Activated gamma-delta T cell (primary cell): ENCODE measurements at regions not wholly inside any gene's neighbourhood (a gene's known extent, or its start where the extent isn't known, plus 50 kb on each side); places are given as distances from the start of the nearest gene placed in this dataset.
"Not testable (repeated sequence)": the region's sequence is repeated elsewhere in the genome, so short reads cannot be mapped to it uniquely, and the experiment has no call there.

Source experiments
- DNase-seq: peaks from one replicate; lab custom pipeline; 2025; lab: John Stamatoyannopoulos, UW

DNA sequence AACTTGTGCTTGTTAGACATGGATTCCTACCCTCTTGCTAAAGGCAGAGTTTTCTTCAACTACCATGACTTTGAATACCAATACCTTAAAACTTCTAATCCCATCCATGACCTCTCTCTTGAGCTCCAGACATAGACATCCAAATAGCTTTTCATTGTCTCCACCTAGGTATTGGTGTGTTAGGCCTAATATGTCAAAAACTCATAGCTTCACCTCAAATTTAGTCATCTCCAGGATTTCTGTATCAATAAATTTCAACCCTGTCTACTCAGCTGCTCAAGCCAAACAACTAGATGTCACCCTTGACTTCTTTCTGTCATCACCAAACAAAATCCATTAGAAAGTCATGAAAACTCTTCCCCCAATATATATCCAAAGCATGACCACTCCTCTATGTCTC is 617.7 kb upstream of the GRIA3 start:
- no peak for DNase-seq

DNA sequence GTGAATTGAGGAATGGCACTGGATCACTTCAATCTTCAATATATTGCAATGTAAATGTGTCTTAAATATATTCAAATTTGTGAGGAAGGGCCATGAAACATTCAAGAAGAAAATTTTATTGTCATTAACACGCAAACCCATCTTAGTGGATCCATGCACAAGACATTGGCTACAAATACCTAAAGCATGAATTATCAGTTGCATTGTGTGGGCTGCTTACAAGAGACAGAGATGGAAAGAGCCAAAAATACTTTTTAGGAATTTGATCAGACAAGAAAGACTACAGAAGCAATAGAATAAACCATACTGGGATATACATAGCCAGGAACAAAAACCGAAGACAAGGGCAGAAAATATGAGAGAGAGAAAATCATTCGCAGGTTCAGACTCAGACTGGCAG is 616.2 kb upstream of the GRIA3 start:
- no peak for DNase-seq

DNA sequence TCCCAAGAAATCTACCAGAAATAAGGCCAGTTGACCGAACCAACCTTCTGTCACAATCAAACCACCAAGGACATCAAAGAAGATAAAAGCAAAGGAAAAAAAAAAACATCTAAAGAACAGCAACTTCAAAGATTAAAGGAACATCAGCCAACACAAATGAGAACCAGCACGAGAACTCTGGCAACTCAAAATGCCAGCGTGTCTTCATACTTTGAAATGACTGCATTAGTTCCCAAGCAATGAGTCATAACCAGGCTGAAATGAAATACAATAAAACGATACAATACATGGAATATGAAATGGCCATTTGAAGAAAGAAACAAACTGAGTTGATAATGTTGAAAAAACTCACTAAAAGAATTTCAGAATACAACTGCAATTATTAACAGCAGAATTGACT is 611.6 kb upstream of the GRIA3 start:
- no peak for DNase-seq

DNA sequence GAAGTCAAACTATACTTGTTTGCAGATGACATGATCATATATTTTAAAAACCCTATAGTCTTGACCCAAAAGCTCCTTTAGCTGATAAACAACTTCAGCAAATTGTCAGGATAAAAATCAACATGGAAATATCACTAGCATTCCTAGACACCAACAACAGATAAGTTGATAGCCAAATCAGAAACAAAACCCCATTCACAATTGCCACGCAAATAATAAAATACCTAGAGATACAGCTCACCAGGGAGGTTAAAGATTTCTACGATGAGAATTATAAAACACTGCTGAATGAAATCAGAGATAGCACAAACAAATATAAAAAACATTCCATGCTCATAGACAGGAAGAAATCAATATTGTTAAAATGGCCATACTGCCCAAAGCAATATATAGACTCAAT is 605.0 kb upstream of the GRIA3 start:
- DNase-seq: no peak

DNA sequence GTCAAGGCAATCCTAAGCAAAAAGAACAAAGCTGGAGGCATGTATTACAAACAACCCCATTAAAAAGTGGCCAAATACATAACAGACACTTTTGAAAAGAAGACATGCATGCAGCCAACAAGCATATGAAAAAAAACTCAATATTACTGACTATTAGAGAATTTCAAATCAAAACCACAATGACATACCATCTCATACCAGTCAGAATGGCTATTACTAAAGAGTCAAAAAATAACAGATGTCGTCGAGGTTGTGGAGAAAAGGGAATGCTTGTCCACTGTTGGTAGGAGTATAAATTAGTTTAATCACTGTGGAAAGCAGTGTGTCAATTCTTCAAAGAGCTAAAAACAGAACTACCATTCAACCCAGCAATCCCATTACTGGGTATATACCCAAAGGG is 604.6 kb upstream of the GRIA3 start:
- no peak for DNase-seq

DNA sequence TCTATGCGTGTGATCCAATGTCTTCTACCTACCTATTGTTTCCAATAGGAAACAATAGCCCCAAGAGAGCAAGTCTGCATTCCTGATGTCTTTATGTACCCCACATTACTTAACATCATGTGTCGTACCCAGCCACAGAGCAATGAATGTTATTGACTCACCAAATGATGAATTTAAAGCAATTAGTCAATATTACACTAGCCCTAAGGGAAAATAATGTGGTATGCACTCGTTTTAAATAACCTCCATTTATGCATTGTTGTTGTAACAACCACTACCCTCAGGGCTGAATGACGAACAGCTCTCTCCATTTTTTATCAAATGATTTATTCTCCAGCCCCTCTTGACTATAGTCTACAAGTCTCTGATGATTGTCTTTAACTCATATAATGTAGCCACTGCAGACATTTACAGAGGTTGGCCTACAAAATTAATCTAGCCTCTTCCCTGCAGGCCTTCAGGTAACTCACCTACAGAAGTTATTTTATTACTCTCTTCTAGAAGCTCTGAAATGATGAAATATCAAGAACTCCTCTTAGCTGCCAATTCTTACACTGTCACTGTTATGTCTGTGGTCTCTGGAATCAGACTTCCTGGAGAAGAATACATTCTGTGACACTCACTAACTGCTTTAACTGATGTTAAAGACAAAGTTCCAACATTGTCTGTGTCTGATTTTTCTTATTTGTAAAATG is 601.7 kb upstream of the GRIA3 start:
- no peak for DNase-seq

DNA sequence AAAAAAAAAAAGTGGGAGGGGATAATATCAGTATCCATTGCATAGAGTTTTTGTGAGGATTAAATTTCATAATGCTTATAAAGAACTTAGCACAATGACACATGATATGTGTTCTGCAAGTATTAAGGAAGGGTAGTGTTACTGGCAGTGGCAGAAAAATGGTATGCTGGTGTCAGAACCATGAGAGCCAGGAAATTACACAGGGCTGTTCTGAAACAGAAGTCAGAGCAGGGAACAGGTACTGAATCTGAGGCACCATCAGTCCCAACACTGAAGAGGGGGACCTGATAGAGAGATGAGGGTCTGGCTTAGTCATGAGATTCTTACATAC is 601.1 kb upstream of the GRIA3 start:
- DNase-seq: no peak

DNA sequence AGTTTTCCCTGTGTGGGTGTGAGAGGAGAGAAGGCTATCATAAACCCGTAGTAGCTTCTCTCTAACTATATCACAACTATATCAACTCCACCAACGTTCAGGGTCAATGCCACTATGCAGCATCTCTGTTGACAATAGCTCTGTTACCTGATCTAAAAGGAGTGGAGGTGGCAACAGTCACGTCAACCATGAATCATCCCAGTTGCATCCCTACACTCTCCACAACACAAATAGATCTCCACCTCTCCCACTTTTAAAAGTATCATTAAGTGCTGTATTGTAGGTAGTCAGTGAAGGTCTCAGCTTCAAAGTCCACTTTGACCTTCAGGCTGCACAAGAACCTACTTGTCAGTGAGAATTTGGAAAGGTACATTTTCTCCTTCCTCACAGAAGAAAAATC is 600.5 kb upstream of the GRIA3 start:
- no peak for DNase-seq

DNA sequence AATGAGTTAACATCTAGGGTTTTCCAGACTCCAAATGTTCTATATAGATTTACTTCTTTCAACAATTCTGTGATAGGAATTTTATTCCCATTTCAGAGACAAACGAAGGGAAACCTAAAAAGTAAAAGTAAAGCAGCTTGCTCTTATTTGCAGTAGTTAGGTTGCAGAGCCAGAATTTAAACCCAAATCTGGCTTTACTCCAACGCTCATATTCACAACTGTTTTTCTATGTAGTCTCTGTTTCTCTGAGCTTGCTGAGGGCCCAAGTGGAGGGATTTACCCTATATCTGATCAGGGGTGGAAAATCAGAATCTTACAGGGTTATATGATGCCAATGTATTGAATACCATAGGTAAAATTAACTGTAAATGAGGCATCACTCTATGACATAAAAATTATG is 599.1 kb upstream of the GRIA3 start:
- DNase-seq: no peak

DNA sequence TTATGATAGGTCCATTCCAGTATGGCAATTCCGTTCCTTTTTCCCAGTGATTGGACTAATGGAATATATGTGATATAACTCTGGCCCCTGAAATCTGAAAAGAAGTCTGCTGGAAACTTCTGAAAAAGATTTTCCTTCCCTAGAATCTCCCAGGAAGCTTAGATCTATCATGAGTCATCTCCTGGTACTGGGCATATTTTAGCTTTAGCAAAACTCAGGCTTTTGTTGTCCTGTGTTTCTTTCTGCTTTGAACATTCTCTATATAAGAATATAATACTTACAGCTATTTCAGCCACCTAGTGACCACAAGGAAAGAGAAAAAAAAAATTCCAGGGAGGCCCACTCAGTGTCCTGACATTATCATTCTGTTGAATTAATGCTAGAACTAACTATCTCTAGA is 597.2 kb upstream of the GRIA3 start:
- no peak for DNase-seq

DNA sequence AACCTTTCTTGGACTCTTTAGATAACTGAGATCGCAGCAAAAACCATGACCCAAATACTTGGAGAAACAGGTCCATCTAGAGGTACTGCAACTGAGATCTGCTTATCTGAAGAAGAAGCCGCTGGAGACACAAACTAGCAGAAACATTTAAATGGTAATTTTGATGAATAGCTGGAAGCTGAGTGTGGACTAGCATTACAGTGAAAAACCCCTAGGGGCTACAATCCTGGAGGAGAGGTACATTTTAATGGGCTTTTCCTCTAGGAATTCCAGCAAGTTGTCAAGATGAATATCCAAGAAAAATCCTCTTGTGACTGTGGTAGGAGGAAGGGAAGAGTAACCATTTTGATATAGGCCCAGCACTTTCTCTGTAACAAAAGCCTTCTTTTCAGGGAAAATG is 592.5 kb upstream of the GRIA3 start:
- no peak for DNase-seq

DNA sequence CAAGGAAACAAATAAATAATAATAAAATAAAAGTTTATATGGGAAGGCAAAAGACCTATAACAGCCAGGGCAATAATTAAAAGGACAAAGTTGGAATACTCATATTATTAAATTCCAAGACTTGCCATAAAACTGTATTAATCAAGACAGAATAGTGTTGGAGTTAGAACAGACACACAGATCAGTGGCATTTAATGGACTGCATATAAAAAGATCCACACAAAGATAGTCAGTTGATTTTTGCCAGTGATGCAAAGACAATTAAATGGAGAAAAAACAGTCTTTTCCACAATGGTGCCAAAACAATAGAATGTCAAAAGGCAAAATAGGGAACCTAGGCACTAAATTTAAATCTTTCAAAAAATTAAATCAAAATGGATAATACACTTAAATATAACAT is 587.1 kb upstream of the GRIA3 start:
- no peak for DNase-seq

DNA sequence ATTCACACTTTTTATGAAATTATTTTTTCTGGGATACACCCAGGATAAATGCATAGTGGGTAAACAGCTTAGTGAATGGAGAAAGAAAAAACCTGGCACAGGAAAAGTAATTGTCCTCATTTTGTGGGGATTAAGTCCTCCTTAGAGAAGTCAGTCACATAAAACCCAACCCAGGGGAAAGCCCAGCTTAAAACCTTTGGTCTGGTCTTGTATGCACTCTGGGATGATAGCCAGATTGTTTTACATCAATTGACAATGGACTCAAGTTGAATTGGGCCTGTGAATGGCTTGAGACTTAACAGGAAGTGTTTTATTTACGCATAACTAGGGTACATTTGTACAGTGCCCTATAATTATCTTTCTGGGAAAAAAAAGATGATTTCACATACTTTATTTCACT is 561.3 kb upstream of the GRIA3 start:
- no peak for DNase-seq

DNA sequence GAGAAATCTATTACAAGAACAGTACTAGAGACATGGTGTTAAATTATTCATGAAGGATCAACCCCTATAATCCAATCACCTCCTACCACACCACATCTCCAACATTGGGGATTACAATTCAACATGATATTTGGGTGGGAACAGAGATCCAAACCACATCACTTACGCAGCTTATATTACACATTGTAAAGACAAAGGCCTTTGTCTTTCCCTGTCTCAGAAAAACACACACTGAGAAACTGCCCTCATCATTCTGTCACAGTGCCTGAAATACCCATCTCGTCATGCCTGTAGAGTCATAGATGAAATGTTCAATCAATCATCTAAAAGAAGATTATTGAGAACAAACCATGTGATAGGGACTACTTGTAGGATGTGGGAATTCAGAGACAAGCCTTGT is 558.8 kb upstream of the GRIA3 start:
- no peak for DNase-seq

DNA sequence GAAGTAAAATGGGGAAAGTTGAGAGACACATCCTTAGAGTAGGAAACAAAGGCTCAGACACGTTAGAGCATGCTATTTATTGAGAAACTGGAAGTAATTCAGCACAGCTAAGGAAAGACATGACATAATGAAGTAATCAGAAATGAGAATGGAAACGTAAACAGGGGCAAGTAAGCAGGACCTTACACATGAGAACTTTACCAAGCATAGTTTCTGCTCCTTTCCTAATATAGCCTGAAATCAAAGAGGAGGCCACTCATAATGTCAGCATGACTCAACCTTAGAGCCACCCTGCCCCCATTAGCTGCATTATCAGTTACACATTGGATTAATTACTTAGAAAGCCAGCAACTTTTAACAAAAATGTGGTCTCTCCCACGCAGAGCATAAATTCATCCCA is 558.3 kb upstream of the GRIA3 start:
- no peak for DNase-seq

DNA sequence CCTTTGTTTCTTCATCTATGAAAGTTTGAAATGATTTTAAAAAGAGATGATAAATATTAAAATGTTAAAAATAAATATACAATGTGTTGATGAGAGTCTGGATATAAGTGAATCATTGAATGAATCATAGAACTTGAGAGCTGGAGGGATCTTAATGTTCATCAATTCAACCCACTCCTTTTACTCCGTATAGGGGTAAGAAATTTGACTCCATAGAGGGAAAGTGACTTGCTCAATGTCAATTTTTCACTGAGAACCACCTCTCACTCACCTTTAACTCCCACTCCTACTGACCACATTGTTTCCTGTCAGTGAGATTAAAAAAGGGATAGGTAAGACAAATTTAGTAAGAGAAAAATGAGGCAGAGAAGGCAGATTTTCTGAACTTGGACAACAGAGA is 557.2 kb upstream of the GRIA3 start:
- DNase-seq: no peak

DNA sequence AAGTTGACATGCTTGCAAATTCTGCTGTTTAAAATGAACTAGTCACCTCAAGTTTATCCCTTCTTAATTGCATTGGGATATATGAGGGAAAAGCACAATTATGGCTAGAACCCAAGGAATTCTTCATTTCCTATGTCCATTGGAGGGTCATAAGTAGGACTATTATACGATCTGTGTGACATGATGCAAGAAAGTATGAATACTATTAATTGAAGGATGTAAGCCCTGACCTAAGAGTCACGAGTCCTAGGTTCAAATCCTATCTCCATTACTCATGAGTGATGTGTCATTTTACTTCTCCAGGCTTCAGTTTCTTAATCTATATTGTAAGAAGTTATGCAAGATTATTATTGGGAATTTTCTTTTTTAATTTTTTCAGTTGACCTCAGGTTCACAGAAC is 542.9 kb upstream of the GRIA3 start:
- no peak for DNase-seq

DNA sequence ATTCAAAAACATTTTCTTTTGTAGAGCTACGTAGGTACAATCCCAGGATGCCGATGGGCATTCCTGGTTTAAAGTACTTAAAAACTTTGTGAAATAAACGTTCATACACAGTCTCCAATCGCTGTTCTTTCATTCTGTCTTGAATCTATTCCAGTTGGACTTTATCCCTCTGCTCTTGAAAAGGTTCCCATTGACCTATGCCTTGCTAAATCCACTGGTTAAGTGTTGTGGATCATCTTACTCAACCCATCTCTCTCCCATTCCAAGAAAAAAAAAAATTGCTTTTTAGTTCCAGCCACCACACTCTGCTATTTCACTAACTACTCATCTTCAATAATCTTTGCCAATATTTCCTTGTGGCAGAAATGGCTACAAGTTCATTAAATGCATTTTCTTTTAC is 542.3 kb upstream of the GRIA3 start:
- no peak for DNase-seq

DNA sequence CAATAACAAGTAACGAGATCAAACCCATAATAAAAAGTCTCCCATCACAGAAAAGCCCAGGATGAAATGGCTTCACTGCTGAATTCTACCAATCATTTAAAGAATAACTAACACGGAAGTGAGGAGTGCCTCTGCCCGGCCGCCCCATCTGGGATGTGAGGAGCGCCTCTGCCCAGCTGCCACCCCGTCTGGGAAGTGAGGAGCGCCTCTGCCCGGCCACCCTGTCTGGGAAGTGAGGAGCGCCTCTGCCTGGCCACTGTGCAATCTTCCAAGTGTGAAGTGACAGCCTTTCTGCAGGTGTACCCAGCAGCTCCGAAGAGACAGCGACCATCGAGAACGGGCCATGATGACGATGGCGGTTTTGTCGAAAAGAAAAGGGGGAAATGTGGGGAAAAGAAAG is 528.8 kb upstream of the GRIA3 start:
- DNase-seq: not testable (repeated sequence)

DNA sequence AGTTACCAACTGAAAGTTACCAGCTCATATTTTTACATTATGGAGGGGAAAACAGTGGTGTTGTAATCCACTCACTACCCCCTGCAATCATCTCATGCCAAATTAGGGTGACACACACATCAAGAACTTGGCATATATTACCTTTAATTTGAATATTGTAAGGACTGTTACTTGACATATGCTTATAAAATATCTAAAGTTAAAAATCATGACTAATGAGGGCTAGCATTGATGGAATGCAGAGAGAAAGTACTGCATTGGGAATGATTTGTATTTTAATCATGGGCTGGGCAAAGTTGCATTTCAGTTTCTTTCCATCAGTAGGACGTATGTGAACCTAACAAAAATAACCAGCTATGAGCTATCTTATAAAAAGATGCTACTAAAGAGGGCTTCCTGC is 517.5 kb upstream of the GRIA3 start:
- no peak for DNase-seq

DNA sequence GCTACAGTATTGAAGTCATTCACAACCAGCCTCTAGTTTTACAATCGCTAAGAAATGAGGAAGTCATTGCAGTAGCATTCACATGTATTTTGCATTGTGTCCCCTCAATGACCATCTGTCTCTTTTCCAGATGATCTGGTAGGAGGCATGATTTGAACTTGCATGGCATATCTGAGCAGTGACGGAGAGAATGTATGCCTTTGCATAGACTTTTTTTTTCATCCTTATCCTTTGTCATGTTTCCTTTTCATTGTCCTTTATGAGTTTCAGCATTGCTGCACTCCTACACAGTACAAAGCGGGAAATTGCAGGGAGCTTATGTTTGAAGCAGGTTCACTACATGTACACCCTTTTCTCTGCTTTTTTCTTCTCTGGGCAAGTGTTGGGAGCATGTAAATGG is 516.4 kb upstream of the GRIA3 start:
- DNase-seq: no peak

DNA sequence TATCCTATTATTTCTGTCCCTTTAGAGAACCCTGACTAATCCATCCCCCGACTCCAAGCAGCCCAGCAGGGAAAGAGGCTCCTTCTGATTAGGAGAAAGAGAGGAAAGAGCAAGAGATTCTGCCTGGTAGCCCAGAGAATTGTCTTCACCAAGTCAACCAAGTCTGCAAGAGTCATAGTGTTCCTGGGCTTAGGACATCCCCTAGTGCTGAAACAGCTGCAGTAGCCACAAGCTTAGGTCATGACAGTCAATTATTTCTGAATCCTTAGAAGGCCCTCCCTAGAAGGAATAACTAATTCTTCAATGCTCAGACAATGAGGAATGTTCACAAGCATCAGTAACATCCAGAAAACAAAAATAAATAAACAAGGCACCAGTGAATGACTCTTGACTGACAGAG is 480.3 kb upstream of the GRIA3 start:
- DNase-seq: no peak

DNA sequence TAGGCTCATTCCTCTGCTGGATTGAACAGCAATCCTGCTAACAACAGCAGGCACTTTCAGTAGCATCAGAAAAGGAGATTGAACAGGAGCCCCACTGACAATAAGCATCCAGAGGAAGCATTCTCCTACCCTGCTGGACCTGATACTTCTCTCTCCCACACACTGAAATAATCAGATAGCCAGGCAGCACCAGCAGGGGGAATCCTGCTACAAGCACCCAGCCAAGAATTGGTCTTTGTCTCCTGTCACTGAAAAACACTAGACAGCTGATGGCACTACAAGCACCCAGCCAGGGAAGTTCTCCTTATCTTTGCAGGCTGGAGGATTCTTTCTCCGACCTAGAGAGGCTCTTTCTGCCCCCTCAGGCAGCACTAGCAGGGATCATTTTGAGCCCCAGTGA is 444.3 kb upstream of the GRIA3 start:
- DNase-seq: no peak

DNA sequence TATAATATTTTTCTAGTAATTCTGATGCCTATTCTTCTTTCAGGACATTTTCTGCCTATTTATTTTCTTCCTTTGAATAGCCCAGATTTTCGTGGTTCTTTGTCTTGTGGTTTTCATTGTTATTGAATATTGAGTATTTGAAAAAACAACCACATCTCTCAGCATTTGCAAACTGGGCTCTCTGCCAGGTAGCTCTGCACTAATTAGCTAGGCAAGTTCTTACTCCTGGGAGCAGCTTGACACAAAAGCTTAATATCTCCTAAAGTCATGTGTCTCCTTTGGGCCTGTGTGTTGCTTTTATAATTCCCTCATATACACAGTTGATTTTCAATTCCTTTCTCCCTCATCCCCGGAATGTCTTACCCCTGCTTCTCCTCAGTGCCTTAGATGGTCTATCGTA is 413.5 kb upstream of the GRIA3 start:
- no peak for DNase-seq

DNA sequence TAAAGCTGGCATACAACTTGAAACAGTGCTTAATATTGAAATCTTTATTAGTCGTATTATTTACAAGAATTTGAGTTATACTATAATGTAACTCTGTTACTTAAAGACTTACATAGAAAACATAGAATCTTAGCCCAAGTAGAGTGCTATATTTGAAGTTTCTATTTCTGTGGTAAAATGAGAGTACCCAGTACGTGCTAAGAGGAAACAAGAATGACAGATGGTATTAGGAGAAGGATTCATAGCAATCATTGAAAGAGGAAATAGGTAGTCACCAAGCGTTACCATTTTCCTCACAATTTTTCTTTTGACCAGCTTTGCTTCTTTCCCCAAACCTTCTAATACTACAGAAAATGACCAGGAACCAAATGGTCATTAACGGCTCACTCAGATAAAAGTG is 412.1 kb upstream of the GRIA3 start:
- no peak for DNase-seq
